GM19468 (cell line): ENCODE measurements at regions not wholly inside any gene's neighbourhood (a gene's known extent, or its start where the extent isn't known, plus 50 kb on each side); places are given as distances from the start of the nearest gene placed in this dataset.

Experiments
- ATAC-seq: cut with Tn5 transposase; IDR thresholded peaks from one replicate; pipeline ENCODE4 v1.9.1; 2021; ENCODE audit warnings: mild to moderate bottlenecking, moderate library complexity, moderate number of reproducible peaks; ENCODE audit not compliant: unreplicated experiment; ENCODE audit errors: extremely low read depth

DNA sequence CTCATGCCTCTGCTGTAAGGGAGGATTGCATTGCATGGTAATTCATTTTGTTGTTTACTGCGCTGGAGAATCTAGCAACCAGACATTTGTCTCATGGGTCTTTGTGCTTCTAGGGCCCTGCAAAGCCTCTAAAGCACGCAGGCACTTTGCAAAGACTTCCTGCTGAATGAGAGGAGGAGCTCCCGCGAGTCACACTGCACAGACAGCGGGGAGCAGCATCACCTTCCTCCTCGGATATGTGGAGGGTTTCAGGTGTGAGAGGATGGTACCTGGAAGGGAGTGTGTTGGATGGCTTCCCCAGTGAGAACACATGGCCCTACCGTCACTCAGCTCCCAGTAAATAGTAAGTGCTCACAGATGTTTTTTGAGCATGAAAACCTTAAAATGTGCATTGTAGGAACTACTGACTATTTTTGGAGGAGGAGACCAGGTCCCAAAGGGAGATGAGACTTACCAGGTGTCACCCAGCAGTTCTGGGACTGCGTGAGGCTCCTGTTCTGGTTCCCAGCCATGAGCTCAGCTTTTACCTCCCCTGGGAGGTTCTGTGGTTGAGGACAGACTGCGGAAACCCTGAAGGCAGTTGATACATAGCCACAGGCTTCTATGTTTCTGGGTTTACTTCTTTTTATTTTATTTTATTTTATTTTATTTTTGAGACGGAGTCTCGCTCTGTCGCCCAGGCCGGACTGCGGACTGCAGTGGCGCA lies 278.0 kb downstream of the FGF9 start:
- ATAC-seq: no peak

DNA sequence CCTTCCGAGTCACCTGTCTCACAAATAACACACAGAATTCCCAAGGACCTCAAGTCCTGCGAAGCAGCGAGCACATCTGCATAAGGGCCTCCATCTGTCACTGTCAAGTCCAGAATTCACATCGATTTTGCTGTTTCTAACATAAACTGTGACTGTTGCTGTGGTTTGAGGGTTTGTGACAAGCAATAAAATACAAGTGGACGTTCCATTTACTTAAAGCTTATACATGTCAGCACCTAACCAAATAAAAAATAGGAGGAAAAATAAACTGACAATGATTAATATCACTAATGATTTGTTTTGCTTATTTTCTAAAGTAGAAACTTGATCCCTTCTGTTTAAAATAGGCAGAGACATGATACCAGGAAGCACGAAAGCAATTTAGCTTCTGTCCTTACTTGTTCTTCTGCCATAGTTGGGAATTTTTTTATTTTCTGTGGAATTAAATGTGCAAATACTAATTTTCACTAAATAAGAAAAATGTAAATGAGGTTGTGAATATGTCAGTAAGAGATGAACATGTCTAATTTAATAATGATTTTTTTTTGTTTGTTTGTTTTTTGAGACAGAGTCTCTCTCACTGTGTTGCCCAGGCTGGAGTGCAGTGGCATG lies 279.1 kb downstream of the FGF9 start:
- no peak for ATAC-seq

GRCh38 chr13:21956666-21957065 lies 285.8 kb downstream of the FGF9 start:
- ATAC-seq: no peak

DNA sequence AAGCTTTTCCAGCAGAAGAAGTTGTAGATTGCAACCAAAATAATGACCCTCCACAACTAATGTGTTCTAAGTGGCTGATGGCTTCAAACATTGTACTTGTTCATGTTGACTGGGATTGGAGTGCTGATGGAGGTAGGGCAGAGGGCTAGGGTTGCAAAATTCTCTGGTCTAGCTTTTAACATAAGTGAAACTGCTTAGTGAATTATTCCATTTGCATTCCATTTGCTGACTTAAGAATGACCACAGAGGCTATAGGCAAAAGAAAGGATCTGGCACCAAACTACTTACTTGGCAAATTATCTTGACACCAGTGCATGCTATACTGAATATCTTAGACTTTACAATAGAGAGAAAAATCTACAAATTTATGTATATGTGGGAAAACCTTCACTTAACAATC lies 287.0 kb downstream of the FGF9 start:
- ATAC-seq: no peak

DNA sequence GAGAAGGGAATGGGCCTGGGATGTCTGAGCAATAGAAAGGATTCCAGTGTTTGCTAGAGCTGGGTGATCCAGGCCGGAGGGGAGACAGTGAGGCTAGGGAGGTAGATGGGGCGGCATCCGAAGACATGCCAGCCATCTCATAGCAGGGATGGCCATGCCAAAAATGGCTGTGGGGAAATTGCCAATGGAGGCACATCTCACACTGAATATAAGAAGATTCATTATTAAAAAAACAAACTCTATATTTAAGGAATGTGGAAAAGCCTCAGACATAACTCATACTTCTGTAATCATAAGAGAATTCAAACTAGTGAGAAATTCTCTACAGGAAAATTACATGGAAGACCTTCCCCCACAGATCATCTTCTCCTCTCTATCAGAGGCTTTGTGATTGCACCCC lies 289.2 kb downstream of the FGF9 start:
- ATAC-seq: no peak

GRCh38 chr13:21964686-21965085 lies 293.8 kb downstream of the FGF9 start:
- ATAC-seq: no peak

GRCh38 chr13:21965095-21965494 lies 294.2 kb downstream of the FGF9 start:
- ATAC-seq: no peak

GRCh38 chr13:21966014-21966413 lies 295.1 kb downstream of the FGF9 start:
- no peak for ATAC-seq

GRCh38 chr13:21967871-21968270 lies 297.0 kb downstream of the FGF9 start:
- ATAC-seq: no peak

- ATAC-seq: no peak
These were observed 299.3 kb downstream of the FGF9 start for GRCh38 chr13:21970172-21970571.

DNA sequence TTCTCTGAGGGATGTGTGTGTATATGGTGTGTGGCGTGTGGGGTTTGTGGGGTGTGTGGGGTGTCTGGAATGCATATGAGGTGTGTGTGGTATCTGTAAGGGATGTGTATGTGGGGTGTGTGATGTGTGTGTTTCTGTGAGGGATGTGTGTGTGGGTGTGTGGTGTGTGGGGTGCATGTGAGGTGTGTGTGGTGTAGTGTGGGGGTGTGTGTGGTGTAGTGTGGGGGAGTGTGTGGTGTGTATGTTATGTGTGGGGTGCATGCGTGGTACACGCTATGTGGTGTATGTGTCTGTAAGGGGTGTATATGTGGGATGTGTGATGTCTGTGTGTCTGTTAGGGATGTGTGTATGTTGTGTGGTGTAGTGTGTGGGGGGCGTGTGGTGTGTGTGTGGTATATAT lies 300.0 kb downstream of the FGF9 start:
- ATAC-seq: no peak

DNA sequence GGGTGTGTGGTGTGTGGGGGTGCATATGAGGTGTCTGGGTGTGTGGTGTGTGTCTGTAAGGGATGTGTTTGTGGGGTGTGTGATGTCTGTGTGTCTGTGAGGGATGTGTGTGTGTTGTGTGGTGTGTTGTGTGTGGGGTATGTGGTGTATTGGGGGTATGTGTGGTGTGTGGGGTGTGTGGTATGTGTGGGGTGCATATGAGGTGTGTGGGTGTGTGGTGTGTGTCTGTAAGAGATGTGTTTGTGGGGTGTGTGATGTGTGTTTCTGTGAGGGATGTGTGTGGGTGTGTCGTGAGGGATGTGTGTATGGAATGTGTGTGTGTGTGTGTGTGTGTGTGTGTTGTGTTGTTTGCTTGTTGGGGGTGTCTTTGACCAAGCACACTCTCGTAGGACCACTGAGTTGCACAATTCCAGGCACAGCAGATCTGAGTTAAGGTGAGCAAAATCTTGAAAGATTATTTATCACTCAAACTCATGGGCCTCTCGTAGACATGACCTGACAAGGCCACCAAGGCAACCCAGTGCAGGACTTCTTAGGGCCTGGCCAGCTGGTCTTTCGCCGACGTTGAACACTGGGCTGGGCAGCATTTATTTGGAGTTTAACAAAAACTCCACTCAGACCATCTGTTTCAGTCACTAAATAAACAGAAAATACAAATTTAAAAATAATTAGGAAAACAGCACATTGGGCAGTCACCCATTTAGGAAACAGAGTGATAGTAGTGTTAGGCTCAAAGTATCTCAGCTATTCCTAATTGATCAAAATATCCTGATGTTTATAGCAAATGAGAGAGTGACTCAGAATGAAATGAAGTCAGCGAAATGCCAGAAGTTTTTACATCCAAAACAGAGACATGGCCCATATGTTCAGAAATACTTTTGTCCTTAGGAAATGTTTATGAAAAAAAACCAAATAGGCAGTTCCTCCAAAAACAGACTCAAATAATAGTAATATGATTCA lies 301.1 kb downstream of the FGF9 start:
- no peak for ATAC-seq

GRCh38 chr13:21973437-21974125 lies 302.7 kb downstream of the FGF9 start:
- ATAC-seq: no peak

- ATAC-seq: no peak
These were observed 303.9 kb downstream of the FGF9 start for GRCh38 chr13:21974741-21975140.

DNA sequence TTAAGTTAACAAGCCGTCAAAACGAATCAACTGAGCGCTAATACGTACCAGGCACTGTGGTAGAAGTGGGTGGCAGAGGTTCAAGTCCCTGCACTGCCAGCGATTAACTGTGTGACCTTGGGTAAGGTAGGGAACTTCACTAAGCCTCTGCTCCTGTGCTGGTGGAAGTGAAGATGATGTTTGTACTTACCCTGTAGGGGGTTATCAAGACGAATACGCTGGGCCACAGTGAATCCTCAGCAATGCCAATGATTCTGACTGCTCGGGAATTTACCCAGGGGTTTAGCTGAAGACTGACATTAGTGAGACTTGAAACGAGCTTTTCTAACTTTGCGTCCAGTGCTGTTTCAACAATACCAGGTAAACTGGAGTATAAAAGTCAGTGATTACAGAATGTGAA lies 305.3 kb downstream of the FGF9 start:
- no peak for ATAC-seq

DNA sequence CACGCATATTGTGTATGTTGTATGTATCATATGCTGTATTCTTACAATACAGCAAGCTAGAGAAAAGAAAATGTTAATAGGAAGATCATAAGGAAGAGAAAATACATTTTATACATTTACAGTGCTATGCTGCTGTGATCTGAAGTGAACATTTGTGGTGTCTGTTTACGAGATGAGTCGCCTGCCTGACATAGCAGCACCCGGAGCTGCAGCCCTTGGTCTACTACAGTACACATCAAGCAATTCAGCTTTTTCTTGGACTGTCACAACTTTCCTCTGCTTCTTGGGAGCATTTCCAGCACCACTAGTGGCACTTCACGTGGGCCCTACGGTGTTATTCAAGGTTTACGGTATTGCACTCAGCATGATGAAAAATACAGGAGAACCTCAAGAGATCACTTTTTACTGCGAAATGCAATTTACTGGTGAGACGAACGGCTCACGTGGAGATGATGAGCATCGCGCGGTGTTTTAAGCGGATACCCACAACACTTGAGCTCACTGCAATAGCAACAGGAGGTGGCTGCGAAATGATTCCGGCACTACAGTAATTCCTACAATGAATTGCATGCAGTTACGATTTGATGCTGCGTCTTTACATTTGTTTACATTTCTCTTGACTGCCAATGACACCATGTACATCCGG lies 308.4 kb downstream of the FGF9 start:
- ATAC-seq: no peak

GRCh38 chr13:21980049-21980448 lies 309.2 kb downstream of the FGF9 start:
- no peak for ATAC-seq

DNA sequence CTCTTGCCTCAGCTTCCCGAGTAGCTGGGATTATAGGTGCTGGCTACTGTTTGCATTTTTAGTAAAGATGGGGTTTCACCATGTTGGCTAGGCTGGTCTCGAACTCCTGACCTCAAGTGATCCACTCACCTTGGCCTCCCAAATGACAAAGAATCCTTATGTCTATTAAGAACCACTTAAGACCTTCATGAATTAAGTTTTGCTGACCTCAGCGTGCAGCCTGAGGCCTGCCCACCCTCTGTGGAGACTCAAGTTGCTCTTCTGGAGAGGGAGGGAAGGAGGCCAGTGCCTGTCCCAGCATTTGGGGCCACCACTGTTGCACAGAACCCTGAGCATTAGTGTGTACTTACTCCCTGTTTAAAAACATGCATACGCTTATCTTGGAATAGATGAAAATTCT lies 313.3 kb downstream of the FGF9 start:
- ATAC-seq: no peak

- no peak for ATAC-seq
These were observed 315.7 kb downstream of the FGF9 start for GRCh38 chr13:21986602-21987001.

GRCh38 chr13:21987793-21988192 lies 316.9 kb downstream of the FGF9 start:
- ATAC-seq: no peak
